ENCODE measurements at regions not wholly inside any gene's neighbourhood (a gene's known extent, or its start where the extent isn't known, plus 50 kb on each side); places are given as distances from the start of the nearest gene placed in this dataset.
A peak's percentile ranks its signal among the peaks of the same experiment; 100 is the strongest.

- Histone ChIP-seq H3K9ac (ENCODE audit: insufficient read depth, low read depth, low read length) (no peak overlapping the region), H4K20me1 (ENCODE audit: insufficient read depth, low read length) (no peaks in the 10 kb centered on the region), H3K4me2 (ENCODE audit: low read depth, low read length) (no peak overlapping the region), H3K4me3 (replicated peaks in 1 of 3; ENCODE audit: insufficient read depth in 1 of 3, low read depth in 2 of 3, low read length in 3 of 3) (no peak overlapping the region), H3K27ac (ENCODE audit: extremely low read length, insufficient read depth, low read length) (no peak overlapping the region), H3K9me3 (ENCODE audit: low read length) (no peaks in the 10 kb centered on the region; the same call in 1 of the 2 replicates), H2AFZ (ENCODE audit: low read length) (no peak overlapping the region), H3K4me1 (ENCODE audit: insufficient read depth, low read length) (no peaks in the 10 kb centered on the region), H3K79me2 (ENCODE audit: insufficient read depth, low read length) (no peaks in the 10 kb centered on the region), H3K36me3 (replicated peaks in 1 of 2; ENCODE audit: control insufficient read depth in 1 of 2, insufficient read depth in 2 of 2, low read length in 2 of 2) (no peaks in the 10 kb centered on the region), H3K27me3 (ENCODE audit: control insufficient read depth in 1 of 2, insufficient read depth in 2 of 2, low read length in 2 of 2) (no peaks in the 10 kb centered on the region)
- FAIRE-seq = no peak
- TF ChIP-seq HOXA7 (CRISPR knock-in tag; IDR thresholded peaks at IDR 0.05) = no peak
- TF ChIP-seq CHD4 (IDR thresholded peaks at IDR 0.05; ENCODE audit: borderline replicate concordance, low read length) = no peak
- no peak for TF ChIP-seq HIVEP1 (CRISPR knock-in tag; IDR thresholded peaks at IDR 0.05)
- TF ChIP-seq CHCHD3 (CRISPR knock-in tag; IDR thresholded peaks at IDR 0.05) = no peak
- TF ChIP-seq ZNF253 (CRISPR knock-in tag; IDR thresholded peaks at IDR 0.05; ENCODE audit: borderline replicate concordance) = no peak
- ATAC-seq = no peak
- DNase-seq (ENCODE audit: low spot score) = no peak
- WGBS (ENCODE audit: low lambda C conversion rate) = 24% methylated on average over 3 of the region's 3 CpGs
- no TSS peak for BruUV-seq (replicated peaks)
- POLR2A ChIA-PET = no interaction called here
- CTCF ChIA-PET (ENCODE audit: low intra/inter-chr PET ratio, low total read pairs) = no interaction called here
- intact Hi-C loops (cut with micrococcal nuclease; ENCODE audit: unreplicated experiment) = no loop called here
- in situ Hi-C loops (cut with HindIII; ENCODE audit: extremely low pct_ligation_motif_present, low pct_unique_long_range_greater_than_20kb) = no loop called here
These were observed 141.1 kb upstream of the ZXDA start for GRCh38 chrX:58051346-58051745.

GRCh38 chrX:58044130-58044529 is 133.9 kb upstream of the ZXDA start:
- H3K27me3 ChIP-seq (ENCODE audit: control insufficient read depth in 1 of 2, insufficient read depth in 2 of 2, low read length in 2 of 2) = no peaks in the 10 kb centered on the region
- no peaks in the 10 kb centered on the region for H3K4me1 ChIP-seq (ENCODE audit: insufficient read depth, low read length)
- intact Hi-C loops (cut with micrococcal nuclease; ENCODE audit: unreplicated experiment) = no loop called here
- in situ Hi-C loops (cut with HindIII; ENCODE audit: extremely low pct_ligation_motif_present, low pct_unique_long_range_greater_than_20kb) = loop anchor here (25.0 kb wide), 1 partner anchor 207 kb away; no protein-coding TSS in a partner anchor
- H2AFZ ChIP-seq (ENCODE audit: low read length) = no peak overlapping the region
- CTCF ChIA-PET (ENCODE audit: low intra/inter-chr PET ratio, low total read pairs) = no interaction called here
- ATAC-seq (no peak), FAIRE-seq (no peak), DNase-seq (ENCODE audit: low spot score) (no peak)
- H3K4me2 ChIP-seq (ENCODE audit: low read depth, low read length) = no peak overlapping the region
- no TSS peak for BruUV-seq (replicated peaks)
- no peaks in the 10 kb centered on the region for H3K79me2 ChIP-seq (ENCODE audit: insufficient read depth, low read length)
- H3K9me3 ChIP-seq (ENCODE audit: low read length) = peaks cover 6% of the 10 kb centered on the region; the same call in 1 of the 2 replicates
- H3K4me3 ChIP-seq (replicated peaks in 1 of 3; ENCODE audit: insufficient read depth in 1 of 3, low read depth in 2 of 3, low read length in 3 of 3) = no peak overlapping the region
- no peaks in the 10 kb centered on the region for H4K20me1 ChIP-seq (ENCODE audit: insufficient read depth, low read length)
- peak; percentile 84 for TF ChIP-seq ATF7 (IDR thresholded peaks at IDR 0.05)
- no peak for TF ChIP-seq ATF7 (CRISPR knock-in tag; IDR thresholded peaks at IDR 0.05)
- no peak for TF ChIP-seq SIX4 (CRISPR knock-in tag; IDR thresholded peaks at IDR 0.05)
- no peak for TF ChIP-seq GATAD1 (CRISPR knock-in tag; IDR thresholded peaks at IDR 0.05)
- H3K9ac ChIP-seq (ENCODE audit: insufficient read depth, low read depth, low read length) = no peak overlapping the region
- H3K36me3 ChIP-seq (replicated peaks in 1 of 2; ENCODE audit: control insufficient read depth in 1 of 2, insufficient read depth in 2 of 2, low read length in 2 of 2) = no peaks in the 10 kb centered on the region
- no peak overlapping the region for H3K27ac ChIP-seq (ENCODE audit: extremely low read length, insufficient read depth, low read length)
- POLR2A ChIA-PET = no interaction called here

Measured in HepG2 (cell line).